ENCODE measurements at regions not wholly inside any gene's neighbourhood (a gene's known extent, or its start where the extent isn't known, plus 50 kb on each side); places are given as distances from the start of the nearest gene placed in this dataset.
"Not testable (repeated sequence)": the region's sequence is repeated elsewhere in the genome, so short reads cannot be mapped to it uniquely, and the experiment has no call there.

DNA sequence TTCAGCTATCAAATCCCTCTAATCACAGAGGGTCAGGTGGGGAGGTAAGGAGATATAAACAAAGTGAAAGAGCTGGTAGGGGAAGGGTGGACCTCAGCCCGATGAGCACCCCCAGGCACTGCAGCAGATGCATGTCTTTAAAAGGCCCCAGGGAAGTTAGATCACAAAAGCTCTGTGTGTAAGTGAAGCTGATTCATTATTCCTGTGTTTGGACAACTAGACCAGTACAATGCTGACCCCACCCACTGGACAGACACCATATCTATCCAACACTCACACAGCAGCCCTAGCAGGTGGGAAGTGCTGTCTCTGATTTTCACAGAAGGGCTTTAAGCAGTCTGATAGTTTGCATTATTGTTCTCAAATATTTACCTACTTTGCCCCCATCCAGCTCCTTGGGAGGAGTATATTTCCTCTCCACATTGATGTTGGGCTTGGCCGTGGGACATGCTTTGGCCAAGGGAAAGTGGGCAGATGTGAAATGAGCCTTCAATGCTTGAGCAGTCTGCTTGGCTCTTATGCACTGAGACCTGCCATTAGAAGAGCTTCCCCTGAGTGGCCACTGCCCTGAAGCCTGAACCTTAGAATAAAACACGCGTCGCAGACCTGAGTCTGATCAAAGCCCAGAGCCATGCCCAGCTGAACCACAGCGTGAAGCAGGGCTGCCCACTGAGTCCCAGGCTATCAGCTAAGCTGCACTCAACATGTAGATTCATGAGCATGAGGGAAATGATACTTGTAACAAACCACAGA is 111.4 kb downstream of the COPS8 start:
- no peak for DNase-seq (ENCODE audit: low spot score)

DNA sequence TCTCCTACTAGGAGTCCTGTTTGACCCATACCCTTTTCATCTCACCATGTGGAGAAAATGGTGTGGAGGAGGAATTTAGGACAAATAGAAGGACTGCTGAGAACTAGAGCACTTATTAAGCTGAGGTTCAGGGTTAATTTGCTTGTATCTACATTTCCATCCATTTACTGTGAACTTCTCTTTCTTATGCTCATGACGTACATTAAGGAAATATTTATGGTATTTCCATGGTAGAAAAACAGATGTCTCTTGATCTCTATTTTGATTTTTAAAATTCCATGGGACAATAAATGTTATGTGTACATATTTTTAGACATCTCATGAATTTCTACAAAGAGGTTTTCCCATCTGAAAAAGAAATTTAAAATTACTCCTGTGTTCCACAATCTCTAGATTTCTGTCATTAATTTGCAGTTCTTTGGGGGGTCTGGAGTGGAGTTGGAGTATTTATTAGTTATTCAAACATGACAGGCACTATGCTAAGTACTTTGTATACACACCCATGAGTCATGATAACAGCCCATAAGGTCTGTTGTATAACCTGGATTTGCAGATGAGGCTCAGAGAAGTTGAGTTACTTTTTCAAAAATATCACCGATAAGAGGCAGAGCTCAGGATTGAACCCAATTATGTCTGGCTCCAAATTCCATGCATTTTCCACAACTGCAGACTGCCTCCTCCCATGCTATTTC is 112.6 kb downstream of the COPS8 start:
- DNase-seq (ENCODE audit: low spot score): no peak

DNA sequence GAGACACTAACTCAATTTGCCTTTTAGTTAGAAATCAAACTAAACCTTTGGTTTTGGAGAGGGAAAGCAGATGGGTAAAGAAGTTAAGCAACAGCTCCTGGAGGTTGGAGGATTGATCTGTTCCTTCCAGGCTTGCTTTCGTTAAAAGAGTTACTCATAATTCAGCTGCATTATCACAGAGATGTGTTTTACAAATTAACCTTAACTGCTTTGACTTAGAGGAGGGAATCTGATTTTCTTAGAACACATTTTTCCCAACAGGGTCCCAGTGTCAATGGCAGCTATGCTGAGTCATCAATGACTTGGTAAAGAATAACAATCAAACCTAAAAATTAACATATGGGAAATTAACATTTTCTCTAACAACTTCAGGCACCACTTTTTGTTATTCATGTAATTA is 113.4 kb downstream of the COPS8 start:
- DNase-seq (ENCODE audit: low spot score): no peak

DNA sequence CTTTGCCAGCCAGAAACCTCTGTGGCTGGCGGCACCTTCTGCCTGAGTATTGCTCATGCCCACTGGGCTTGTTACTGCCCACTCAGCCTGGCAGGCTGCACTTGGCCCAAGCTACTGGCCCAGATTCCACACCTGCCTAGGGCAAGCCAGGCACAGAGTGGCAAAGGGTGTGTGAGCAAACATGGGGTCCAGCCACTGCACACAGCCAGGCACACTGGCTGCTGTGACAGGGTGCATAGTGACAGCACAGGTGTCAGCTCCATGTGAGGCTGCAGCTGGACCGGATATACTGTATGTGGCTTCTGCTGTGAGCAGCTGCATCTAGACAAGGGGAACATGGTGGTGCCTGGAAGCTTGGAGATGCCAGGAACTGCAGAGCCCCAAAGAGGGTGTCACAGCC is 113.9 kb downstream of the COPS8 start:
- DNase-seq (ENCODE audit: low spot score): no peak

DNA sequence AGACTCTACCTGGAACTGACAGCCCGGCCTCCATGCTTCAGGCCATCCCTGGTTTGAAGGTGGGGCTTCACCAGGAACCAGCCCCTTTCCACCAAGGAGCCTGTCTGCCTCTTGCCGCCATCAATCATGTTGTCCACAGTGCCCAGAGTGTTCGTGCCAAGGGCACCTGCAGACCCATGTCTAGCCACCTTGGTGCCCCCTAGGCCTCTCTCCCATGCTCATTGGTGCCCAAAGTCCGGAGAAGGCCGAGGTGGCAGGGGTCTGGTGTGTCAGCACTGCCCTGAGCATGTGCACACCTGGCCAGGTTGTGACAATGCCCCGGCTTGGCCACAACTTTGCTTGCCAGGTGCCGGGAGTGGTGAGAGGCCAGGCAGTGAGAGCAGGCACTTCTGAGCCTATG is 114.8 kb downstream of the COPS8 start:
- no peak for DNase-seq (ENCODE audit: low spot score)

DNA sequence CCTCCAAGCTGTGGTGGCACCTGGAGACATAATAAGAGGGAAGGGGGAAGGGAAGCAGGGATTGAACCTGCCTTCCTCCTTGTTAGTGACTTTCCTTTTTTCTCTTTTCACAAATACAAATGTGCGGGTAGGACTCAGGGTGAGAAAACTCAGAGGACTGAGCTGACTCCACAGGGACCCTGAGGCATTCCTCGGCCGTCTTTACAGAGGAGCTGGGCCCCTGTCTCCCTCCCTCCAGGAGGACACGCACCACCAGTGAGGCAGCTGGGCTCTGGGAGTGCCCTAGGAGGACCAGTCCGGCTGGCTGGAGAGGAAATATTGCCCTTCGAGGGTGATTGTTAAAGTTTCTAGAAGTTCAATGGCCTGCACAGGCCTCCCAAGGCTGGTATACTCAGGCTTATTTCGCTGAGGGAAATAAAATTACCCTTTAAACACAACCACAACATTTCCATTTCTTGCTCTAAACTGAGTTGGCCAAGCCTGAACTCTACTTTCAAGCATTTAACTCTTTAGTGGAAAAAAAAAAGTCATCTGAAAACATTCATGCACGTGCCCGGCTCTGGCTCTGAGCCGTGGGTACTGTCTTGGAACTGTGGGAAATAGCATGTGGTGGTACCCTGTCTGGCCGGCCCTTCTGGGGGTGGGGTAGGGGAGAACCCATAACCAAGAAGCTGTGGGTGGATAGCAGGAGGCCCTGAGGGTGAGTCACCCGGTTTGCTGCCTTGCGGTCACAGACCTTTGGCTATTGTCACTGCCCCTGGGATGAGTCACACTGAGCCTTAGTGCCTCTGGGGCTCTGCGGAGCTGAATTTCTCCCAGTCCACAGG is 116.0 kb downstream of the COPS8 start:
- peak; percentile 55 for DNase-seq (ENCODE audit: low spot score)

DNA sequence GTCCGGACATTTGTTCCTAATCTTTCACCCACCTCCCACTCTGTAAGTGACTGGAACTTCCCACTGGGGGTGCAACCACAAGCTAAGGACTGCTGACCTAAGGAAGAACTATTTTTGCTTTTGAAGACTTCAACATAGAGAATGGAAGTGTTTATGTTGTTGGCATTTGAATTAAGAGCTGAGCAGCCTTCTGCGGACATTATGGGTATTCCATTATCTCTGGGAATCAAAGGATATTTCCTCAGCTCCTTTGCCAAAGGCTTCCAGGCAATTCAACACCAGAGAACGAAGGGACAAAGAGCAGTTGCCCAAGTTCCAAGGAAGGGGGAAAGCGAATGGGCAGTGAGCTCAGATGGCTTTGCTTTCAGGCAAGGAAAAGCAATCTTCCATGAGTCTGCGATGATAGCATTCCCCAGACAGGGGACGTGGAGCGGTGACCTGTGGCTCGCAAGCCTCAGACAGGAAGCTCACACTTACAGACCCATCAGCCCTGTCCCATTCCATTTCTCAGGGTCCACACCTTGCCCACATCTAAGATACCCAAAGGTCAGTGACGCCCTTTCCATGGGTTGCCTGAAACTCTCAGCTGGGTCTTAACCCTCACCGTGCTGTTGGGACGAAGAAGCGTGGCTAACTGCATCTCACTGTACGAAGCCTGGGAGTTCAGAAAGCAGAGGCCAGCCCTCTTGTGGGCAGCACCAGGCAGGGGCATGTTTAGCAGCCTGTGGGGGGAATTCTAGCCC is 116.8 kb downstream of the COPS8 start:
- DNase-seq (ENCODE audit: low spot score): peak; percentile 8

DNA sequence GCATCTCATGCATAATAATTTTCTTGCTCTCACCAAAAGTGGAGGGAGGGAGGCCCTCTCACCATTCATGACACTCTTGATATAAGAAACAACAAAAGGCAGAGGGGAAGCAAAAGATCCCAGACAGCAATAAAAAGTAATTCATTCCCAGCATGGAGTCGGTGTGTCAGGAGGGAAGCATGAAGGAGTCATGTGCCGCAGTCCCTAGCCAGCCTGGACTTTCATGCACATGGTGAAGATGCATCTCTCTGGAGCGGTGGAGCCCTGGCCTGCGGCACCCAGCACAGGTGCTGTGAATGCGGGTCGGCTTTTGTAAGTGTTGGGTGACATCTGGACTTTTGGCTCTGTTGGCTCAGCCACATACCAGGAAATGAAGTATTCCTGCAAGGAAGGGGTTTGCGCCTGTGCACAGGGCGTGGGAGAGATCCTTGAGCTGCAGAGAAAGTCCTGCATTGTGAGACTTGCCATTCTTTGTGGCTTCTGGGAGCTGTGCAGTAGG is 119.4 kb downstream of the COPS8 start:
- no peak for DNase-seq (ENCODE audit: low spot score)

DNA sequence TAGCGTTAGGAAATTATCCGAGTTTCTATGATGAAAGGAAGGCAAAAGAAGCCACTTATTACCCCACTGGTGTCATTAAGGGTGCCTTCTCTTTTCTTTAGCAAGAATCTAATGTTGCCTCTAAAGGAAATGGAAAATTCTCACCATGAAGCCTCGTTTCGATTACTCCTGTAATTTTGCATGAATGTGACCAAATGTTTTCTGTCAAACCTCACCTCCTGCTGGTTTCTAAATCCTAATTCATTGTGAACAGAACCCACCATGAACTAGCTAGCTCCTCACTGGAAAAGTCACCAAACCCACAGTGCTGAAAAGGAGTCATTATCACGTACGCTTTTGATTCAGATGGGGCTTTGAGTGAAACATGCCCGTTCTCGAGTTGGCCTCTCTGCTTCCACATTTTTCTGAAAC is 119.9 kb downstream of the COPS8 start:
- DNase-seq (ENCODE audit: low spot score): no peak

DNA sequence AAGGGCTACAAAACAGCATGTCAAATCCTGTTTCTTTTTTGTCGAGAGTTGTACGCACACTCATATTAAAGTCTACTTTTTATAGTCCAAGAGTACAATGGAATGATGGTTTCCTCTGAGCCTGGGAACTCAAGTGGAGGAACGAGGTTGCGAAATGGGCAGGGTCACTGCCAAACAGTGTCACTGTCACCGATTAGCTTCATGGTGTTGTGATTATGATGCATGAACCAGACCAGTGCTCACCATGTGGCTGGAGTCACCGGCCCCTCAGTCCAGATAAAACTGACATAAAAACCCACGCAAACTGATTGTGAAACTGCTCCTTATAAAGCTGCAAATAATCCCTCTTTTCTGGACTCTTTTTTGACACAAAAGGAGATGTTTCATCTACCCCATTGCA is 122.0 kb downstream of the COPS8 start:
- DNase-seq (ENCODE audit: low spot score): peak; percentile 71

DNA sequence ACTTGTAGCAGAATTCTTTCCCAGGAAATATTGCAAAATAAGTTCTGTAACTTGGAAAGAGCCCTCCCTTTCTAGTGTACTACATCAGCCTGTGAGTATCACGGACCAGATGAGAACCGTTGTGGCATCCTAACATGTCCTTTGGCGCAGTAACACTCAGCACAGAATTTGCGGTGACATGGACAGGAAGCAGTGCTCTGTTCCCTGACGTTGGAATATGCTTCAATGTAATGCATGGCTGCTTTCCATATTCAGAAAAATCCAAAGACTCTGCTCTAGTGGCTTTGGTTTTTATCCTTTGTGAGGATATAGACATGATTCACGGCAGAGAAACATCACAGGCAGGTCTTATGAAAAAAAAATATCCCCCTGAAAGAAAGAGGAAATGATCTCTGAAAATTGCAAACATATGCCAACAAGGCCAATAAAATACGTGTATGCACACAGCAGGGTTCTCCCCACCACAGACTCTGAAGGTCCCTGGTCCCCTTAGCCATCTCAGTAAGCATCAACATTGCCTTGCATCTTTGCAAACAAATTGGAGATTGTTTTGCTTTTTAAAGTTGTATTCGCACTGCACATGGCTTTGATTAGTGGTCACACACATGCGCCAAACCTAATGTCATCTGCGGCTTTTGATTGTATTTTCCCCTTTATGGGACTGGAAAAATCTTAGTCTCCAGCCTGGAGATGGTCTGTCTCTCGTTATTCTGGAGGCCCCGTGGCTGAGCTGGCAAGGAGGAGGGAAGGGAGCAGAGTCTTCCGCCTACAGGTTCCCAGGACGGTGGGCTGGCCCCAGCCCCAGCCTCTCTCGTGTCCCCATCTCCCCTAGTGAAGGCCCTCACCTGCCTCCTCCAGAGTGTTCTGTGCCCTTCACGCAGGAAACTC is 122.9 kb downstream of the COPS8 start:
- DNase-seq (ENCODE audit: low spot score): no peak

DNA sequence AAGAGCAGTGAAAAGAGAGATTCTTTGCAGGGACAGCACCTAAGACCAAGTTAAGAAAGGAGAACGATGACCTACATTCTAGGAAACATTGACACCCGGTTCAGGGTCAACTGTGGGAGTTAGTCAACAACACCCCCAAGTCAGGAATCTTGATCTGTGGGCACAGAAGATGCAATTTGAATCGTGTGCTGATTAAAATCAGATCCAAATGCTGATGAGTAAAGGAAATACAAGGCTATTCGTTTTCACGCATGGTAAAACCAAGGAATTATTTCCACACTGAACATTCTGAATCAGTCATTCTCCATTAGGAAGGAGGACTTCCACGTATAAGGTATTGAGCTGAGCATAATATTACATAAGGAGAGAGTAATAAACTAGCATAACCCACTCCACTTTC is 124.2 kb downstream of the COPS8 start:
- DNase-seq (ENCODE audit: low spot score): no peak

DNA sequence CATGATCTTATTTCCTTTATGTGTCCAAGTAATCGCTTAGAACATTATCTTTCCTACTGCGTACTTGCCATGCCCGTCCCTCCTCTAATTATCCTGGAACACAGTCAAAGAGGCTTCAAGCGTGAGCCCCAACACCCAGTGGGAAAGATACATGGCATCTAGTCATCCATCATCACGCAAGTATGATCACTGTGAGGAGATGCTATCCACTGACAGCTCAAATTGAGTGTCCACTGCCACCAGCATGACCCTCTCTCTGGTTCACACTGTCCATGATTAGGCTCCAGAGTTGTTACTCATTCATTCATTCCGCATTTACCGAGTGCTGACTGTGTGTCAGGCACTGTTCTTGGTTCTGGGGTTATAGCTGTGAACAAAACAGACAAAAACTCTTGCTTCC is 124.6 kb downstream of the COPS8 start:
- DNase-seq (ENCODE audit: low spot score): no peak

DNA sequence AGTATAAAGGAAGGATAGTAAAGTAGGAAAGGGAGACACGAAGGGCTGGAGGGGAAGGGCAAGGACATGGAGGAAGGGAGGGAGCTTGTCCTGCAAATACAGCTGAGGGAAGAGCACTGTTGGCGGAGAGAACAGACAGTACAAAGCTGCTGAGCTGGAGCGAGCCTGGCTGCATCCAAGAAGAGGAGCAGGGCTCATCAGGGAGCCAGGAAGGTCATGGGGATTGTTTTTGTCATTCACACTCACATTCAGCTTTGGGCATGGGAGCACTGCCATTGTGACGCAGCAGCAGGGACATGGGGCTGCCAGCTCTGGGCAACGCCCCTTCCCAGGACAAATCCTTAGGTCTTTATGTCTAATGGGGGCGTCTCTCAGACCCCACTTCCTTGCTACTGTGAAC is 125.1 kb downstream of the COPS8 start:
- no peak for DNase-seq (ENCODE audit: low spot score)

DNA sequence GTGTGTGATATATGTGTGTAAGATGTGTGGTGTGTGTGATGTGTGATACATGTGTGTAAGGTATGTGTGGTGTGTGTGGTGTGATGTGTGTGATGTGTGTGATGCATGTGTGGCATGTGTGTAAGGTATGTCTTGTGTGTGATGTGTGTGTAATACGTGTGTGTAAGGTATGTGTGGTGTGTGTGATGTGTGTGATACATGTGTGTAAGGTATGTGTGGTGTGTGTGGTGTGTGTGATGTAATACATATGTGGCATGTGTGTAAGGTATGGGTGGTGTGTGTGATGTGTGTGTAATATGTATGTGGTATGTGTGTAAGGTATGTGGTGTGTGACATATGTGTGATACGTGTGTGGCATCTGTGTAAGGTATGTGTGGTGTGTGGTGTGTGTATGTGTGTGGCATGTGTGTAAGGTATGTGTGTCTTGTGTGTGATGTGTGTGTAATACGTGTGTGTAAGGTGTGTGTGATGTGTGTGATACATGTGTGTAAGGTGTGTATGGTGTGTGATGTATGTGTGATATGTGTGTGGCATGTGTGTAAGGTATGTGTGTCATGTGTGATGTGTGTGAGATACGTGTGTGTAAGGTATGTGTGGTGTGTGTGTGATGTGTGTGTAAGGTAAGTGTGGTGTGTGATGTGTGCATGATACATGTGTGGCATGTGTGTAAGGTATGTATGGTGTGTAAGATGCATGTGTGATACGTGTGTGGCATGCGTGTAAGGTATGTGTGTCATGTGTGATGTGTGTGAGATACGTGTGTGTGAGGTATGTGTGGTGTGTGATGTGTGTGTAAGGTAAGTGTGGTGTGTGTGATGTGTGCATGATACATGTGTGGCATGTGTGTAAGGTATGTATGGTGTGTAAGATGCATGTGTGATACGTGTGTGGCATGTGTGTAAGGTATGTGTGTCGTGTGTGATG is 126.9 kb downstream of the COPS8 start:
- DNase-seq (ENCODE audit: low spot score): not testable (repeated sequence)

DNA sequence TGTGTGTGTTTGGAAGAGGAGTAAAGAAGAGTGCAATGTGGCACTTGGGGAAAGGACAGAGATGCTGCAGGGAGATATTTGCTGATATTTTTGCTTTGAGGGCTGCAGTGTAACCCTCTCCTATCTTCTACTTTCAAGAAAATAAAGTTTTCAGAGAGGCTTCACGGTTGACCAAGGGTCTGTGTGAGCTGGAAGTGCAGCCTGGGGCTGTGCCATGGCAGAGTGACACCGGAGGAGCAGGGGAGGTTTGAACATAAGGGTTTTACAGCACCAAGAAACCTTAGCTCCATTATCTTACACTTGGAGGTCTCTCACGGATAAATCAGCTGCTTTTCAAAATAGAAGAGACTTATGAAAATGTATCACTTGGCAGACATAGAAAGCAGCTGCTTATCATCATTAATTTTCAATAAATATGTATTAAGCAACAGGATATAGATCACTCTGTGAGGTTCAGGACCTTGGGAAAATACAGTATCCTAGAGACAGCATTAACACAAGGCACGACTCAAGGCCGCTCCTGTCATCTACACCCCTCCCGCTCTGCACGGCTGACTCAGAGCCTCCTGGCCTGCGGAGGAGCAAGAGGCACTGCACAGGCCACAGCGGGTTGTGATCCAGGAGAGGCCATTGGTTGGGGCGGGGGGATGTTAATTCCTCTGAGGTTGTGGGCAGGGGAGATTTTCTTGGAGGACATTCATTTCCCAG is 127.8 kb downstream of the COPS8 start:
- peak; percentile 69 for DNase-seq (ENCODE audit: low spot score)

DNA sequence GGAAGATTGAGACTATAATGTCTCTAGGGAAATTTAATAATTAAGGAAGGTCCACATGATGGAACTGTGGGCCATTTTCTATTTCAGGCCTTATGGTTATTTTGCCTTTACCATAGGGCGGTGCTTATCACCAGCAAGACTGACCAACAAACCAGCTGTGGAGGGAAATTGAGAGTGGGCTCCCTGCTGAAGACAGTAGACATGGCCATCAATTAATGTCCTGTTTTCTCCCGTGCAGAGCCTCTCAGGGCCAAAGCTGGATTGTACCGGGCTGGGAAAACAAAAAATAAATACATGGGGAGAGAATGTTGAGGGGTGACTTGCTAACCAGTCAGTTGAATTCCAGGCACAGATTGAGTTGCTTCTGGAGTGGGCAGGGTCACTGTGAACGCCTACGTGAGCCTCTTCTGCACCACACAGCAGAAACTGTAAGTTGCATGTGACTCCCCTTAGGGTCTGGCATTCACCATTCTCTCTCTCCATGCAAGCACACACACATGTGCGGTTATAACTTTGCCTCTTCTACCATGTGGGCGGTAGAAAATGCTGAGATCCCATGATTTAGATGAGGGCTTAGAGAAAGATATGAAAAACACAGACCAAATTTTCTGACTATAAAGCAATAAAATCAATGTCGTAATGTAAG is 128.5 kb downstream of the COPS8 start:
- no peak for DNase-seq (ENCODE audit: low spot score)

DNA sequence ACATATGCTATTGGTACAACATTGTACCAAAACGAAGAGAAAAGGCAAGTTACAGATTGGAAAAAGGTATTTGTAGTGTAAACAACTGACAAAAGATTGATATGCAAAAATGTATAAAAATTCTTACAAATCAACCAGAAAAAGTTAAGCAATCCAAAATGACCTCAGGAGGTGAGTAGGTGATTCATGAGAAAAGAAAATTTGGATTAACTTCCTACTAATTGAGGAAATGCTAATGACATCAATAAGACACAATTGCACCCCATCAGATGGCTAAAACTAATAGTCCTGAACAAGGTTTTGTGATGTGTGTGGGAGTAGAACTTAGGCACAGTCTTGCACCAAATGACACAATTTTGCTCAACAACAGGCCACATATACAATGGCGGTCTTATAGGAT is 129.3 kb downstream of the COPS8 start:
- no peak for DNase-seq (ENCODE audit: low spot score)
